ENCODE measurements at regions not wholly inside any gene's neighbourhood (a gene's known extent, or its start where the extent isn't known, plus 50 kb on each side); places are given as distances from the start of the nearest gene placed in this dataset.

GRCh38 chr11:69213316-69213715 is 57.6 kb downstream of the SMIM38 start:
- no peak overlapping the region for H3K4me3 ChIP-seq
- H3K4me1 ChIP-seq = peaks cover 14% of the 10 kb centered on the region
- TF ChIP-seq, protein P1, sequence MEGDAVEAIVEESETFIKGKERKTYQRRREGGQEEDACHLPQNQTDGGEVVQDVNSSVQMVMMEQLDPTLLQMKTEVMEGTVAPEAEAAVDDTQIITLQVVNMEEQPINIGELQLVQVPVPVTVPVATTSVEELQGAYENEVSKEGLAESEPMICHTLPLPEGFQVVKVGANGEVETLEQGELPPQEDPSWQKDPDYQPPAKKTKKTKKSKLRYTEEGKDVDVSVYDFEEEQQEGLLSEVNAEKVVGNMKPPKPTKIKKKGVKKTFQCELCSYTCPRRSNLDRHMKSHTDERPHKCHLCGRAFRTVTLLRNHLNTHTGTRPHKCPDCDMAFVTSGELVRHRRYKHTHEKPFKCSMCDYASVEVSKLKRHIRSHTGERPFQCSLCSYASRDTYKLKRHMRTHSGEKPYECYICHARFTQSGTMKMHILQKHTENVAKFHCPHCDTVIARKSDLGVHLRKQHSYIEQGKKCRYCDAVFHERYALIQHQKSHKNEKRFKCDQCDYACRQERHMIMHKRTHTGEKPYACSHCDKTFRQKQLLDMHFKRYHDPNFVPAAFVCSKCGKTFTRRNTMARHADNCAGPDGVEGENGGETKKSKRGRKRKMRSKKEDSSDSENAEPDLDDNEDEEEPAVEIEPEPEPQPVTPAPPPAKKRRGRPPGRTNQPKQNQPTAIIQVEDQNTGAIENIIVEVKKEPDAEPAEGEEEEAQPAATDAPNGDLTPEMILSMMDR (IDR thresholded peaks at IDR 0.05; ENCODE audit: borderline replicate concordance) = no peak
- no peak for DNase-seq
- intact Hi-C loops (cut with micrococcal nuclease) = no loop called here
- no peaks in the 10 kb centered on the region for H3K36me3 ChIP-seq
- peaks cover 3% of the 10 kb centered on the region for H3K9me3 ChIP-seq (replicated peaks)
- peaks cover 9% of the 10 kb centered on the region for H3K27me3 ChIP-seq (ENCODE audit: low read depth)
- no peak overlapping the region for H3K27ac ChIP-seq (replicated peaks)

DNA sequence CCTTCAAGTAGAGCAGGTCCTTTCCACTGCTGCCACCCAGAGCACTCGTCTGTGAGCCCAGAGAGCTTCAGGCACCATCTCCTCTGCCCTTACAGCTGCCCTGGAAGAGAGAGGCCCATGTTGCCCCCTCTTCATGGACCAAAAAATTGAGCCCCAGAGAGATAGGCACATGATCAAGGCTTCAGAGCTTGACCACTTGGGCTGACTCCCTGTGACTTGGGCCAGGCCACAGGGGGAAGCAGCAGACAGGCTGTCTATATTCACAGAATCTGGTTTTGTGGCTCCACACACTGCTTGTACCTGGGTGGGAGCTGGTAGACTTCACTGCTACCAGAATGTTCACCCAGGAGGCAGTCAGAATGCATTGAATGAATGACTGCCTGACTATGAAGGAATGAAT is 58.2 kb downstream of the SMIM38 start:
- Histone ChIP-seq H3K9me3 (replicated peaks) (no peaks in the 10 kb centered on the region), H3K27me3 (ENCODE audit: low read depth) (peaks cover 9% of the 10 kb centered on the region), H3K4me1 (peaks cover 14% of the 10 kb centered on the region), H3K4me3 (no peak overlapping the region), H3K36me3 (no peaks in the 10 kb centered on the region), H3K27ac (replicated peaks) (no peak overlapping the region)
- TF ChIP-seq, protein P1 (IDR thresholded peaks at IDR 0.05; ENCODE audit: borderline replicate concordance) = no peak
- no peak for DNase-seq
- intact Hi-C loops (cut with micrococcal nuclease) = no loop called here

GRCh38 chr11:69215216-69215615 is 59.5 kb downstream of the SMIM38 start:
- intact Hi-C loops (cut with micrococcal nuclease) = no loop called here
- TF ChIP-seq, protein P1 (IDR thresholded peaks at IDR 0.05; ENCODE audit: borderline replicate concordance) = no peak
- no peak for DNase-seq
- H3K36me3 ChIP-seq = no peaks in the 10 kb centered on the region
- no peak overlapping the region for H3K27ac ChIP-seq (replicated peaks)
- no peaks in the 10 kb centered on the region for H3K9me3 ChIP-seq (replicated peaks)
- no peak overlapping the region for H3K4me3 ChIP-seq
- H3K27me3 ChIP-seq (ENCODE audit: low read depth) = peaks cover 9% of the 10 kb centered on the region
- peaks cover 11% of the 10 kb centered on the region for H3K4me1 ChIP-seq

DNA sequence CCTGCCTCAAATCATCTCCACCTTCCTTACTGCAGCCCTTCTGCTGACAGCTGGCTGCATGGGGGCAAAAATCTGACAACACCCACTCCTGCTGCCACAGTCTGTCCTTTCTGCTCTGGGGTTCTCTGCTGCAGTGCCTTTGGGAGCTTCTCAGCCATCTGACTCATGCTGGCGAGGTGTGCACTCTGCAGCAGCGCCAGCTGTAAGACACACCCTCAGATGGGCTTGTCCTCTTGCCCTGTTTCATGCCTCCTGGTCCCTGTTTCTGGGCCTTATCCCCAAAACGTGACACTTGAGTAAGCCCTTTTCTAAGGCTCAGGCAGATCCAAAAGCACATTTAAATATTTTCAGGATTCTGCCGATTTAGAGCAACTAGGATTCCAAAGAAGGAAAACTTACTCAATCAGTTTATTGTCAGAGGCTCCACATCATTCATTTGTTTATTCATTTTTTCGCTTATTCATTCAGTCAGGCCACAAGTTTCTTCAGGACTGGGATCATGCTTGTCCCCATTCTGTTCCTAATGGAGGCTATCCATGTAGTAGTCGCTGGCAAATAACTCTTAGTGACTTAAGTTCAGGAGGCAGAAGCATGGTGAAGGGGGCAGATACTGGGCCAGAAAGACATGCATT is 60.2 kb downstream of the SMIM38 start:
- intact Hi-C loops (cut with micrococcal nuclease) = no loop called here
- H3K27me3 ChIP-seq (ENCODE audit: low read depth) = peaks cover 9% of the 10 kb centered on the region
- no peaks in the 10 kb centered on the region for H3K36me3 ChIP-seq
- TF ChIP-seq, protein P1 (IDR thresholded peaks at IDR 0.05; ENCODE audit: borderline replicate concordance) = no peak
- no peak overlapping the region for H3K27ac ChIP-seq (replicated peaks)
- no peak overlapping the region for H3K4me3 ChIP-seq
- H3K4me1 ChIP-seq = peaks cover 8% of the 10 kb centered on the region
- no peaks in the 10 kb centered on the region for H3K9me3 ChIP-seq (replicated peaks)
- no peak for DNase-seq

DNA sequence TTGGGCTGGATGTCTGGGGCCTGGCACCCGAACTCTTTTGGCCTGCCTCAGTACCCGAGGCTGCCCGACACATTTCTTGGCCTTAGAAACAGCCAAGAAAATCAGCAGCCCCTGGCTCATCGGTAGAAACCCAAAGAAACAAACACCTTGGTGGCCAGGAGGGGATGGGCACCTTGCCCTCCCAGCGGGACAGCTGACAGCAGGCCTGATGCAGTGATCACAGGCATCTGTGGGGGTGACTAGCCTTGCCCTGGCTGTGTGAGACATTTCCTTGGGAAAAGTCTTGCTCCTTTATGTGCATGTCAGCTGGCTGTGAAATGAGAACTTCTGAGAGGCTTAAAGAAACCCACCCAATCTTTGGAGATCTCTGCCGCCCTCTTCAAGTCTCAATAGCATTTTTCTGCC is 60.9 kb downstream of the SMIM38 start:
- Histone ChIP-seq H3K27ac (replicated peaks) (no peak overlapping the region), H3K4me1 (peaks cover 8% of the 10 kb centered on the region), H3K9me3 (replicated peaks) (no peaks in the 10 kb centered on the region), H3K4me3 (no peak overlapping the region), H3K36me3 (no peaks in the 10 kb centered on the region), H3K27me3 (ENCODE audit: low read depth) (peaks cover 9% of the 10 kb centered on the region)
- intact Hi-C loops (cut with micrococcal nuclease) = no loop called here
- no peak for DNase-seq
- TF ChIP-seq, protein P1 (IDR thresholded peaks at IDR 0.05; ENCODE audit: borderline replicate concordance) = no peak

Measured in left ventricle myocardium inferior (tissue), 1 donor.